Islet of Langerhans (tissue), 1 donor: ENCODE measurements at regions not wholly inside any gene's neighbourhood (a gene's known extent, or its start where the extent isn't known, plus 50 kb on each side); places are given as distances from the start of the nearest gene placed in this dataset.
"Not testable (repeated sequence)": the region's sequence is repeated elsewhere in the genome, so short reads cannot be mapped to it uniquely, and the experiment has no call there.

Experiments
- FAIRE-seq: peaks from one replicate; lab custom pipeline; 2011; peaks lifted over from hg19 to GRCh38; lab: Jason Lieb, UNC

DNA sequence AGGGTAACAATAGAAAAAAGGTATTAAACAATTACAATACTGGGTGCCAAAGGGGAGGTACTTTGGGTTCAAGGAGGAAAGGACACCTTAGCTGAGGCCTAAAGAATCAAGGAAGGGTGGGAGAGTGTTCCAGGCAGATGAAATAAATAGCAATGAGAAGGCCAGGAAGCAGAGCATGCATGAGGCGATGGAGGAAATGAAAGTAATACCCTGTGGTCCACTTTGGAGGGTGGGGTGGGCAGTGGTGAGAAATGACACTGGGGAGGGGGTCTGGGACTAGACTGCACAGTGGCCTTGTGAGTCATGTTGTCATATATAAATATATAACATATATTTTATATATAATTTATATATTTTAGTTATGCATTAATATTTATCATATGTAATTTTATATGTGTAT is 55.9 kb downstream of the BHLHE40 start:
- no peak for FAIRE-seq

DNA sequence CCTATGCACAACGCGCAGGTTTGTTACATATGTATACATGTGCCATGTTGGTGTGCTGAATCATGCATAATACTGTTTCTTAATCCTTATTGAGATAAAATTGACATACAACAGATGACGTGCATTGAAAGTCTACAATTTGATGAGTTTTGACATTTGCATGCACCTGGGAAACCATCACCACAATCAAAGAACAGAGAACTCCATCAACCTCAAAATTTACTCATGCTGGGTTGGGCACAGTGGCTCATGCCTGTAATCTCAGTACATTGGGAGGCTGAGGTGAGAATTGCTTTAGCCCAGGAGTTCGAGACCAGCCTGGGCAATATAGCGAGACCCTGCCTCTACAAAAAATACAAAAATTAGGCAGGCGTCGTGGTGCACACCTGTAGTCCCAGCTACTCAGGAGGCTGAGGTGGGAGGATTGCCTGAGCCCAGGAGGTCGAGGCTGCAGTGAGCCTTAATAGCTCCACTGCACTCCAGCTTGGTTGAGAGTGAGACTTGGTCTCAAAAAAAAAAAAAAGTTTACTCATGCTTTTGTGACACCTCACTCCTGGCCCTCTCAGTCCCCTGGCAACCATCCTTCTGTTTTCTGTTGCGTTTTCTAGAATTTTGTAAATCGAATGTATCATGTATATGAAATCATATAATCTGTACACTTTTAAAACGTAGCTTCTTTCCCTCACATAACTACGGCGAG is 56.6 kb downstream of the BHLHE40 start:
- no peak for FAIRE-seq

DNA sequence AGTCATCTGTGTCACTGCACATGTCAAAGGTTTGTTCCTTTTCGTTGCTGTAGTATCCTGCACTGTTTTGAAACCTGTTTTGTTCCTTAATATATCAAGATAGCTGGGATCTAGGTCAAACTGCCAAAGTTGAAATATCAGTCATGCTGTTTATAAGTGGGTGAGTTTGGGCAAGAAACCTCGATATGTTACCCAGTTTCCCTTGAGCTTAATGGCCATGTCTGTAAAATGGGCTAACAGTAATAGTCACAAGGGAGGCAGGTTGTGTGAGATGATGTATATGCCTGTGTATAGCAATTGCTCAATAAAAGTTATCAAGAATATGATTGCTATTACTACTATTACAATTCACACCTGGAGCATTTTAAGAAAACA is 57.1 kb downstream of the BHLHE40 start:
- FAIRE-seq = no peak

DNA sequence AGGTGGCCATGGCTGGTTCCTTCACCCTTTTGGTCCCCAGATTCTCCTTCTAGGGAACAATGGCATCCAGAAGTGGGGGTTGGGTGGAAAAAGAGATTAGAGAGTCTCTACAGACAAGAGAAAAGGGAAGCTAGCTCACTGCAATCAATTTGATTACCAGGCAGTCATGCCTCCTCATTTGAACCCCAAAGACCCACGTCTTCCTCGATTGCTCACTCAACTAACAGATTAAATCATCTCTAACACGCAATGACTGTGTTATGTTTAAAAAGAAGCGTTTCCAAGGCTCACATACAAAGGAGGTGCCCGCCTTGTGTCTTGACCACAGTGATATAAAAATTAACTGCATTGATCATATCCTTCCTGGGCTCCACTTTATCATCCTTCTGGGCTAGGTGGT is 57.6 kb downstream of the BHLHE40 start:
- FAIRE-seq = no peak

DNA sequence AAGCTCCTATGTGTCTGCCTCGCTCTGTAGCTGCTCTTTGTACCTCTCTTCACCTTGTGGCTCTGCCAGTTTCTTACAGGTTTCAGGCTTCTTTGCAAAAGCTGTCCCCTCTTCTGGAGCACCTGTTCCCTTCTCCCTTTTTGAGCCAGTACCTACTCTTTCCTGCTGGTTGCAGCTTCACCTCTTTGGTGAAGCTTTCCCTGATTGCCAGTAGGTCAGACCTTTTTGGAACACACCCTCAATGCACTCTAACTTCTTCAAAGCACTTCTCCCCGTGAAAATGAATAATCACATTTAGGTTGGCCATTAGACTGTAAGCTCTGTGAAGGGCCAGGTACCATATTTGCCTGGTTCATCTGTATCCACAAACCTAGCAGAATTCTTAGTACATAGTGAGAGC is 60.3 kb downstream of the BHLHE40 start:
- no peak for FAIRE-seq

DNA sequence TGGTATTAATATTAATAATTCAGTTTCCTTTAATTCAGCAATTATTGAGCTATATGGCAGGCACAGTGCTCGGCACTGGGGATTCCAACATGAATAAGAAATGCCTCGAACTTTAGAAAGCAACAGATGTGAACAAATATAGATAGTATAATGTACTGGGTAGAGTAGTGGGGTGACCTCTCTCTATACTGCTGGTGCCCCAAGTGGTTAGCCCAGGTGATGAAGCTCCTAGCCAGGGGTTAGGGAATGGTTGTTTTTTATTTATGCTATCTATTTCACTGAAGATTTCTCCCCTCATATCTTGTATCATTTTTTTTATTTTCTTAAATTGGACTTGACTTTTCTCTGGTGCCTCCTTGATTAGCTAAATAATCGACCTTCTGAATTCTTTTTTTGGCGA is 62.1 kb downstream of the BHLHE40 start:
- FAIRE-seq = no peak

DNA sequence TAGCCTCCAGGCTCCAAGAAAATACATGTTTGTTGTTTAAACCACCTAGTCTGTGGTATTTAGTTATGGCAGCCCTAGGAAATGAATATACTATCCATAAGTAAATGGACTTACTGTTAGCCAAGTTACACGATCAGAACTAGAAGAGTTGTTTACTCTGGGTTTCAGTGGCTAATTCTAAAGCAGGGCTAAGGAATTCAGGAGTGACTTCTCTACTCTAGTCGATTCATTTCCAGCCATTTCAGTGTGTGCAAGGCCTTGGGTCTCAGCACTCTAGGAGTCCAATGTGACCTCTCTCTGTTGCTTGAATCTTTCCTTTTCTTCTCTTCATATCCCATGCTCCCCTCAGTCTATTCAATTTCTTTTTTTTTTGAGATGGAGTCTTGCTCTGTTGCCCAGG is 66.7 kb downstream of the BHLHE40 start:
- no peak for FAIRE-seq

DNA sequence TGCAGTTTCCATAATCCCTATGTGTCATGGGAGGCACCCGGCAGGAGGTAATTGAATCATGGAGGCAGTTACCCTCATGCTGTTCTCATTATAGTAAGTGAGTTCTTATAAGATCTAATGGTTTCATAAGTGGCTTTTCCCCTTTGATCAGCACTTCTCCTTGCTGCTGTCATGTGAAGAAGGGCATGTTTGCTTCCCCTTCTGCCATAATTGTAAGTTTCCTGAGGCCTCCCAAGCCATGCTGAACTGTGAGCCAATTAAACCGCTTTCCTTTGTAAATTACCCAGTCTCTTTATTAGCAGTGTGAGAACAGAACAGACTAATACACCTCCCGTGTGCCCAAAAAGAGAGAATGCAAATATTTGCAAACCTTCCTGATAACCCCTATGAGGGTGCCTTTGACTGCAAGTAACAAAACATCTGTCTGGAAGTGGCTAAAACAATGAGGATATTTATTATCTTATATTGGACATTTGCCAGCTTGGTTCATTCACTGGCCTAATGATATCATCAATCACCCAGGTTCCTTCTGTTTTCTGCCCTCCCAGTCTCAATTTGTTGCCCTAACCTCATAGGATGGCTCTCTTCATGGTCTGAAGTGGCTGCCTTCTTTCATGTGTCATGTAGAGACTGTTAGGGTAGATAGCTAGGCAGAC is 68.7 kb downstream of the BHLHE40 start:
- FAIRE-seq = no peak

DNA sequence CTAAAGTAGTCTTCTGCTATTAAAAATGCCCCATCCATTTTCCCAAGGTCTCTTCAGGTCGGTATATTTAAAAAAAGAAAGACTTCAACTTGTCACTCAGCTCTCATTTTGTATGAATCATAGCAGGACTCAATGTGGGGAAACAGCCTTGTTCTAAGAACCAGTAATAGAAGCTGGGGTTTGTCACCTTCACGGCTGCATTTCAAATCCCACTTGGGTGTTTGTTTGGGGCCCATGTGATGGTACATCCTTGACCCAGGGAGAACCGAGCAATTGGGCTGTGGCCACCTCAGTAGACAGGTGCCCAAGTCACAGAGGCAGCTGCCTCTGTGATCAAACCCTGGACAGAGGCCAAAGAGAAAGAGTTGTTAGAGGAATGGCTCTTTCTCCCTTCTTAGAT is 70.3 kb upstream of the ARL8B start:
- FAIRE-seq = no peak

DNA sequence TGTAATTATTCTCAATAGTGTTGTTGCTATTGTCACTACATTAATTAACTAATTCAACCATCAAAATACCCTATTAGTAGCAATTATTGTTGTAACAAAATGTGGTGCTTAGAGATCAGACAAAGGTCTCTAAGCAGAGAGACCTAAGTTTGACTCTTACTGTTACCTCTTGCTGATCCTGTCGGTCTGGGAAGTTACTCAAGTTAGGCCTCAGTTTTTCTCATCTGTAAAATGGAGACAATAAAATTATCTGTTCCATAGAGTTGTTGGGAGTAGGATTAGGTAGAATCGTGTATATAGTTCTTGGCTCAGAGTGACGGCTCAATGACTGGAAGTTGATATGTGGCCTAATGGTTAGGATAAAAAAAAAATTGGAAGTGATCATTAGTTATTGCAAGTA is 69.8 kb upstream of the ARL8B start:
- no peak for FAIRE-seq

DNA sequence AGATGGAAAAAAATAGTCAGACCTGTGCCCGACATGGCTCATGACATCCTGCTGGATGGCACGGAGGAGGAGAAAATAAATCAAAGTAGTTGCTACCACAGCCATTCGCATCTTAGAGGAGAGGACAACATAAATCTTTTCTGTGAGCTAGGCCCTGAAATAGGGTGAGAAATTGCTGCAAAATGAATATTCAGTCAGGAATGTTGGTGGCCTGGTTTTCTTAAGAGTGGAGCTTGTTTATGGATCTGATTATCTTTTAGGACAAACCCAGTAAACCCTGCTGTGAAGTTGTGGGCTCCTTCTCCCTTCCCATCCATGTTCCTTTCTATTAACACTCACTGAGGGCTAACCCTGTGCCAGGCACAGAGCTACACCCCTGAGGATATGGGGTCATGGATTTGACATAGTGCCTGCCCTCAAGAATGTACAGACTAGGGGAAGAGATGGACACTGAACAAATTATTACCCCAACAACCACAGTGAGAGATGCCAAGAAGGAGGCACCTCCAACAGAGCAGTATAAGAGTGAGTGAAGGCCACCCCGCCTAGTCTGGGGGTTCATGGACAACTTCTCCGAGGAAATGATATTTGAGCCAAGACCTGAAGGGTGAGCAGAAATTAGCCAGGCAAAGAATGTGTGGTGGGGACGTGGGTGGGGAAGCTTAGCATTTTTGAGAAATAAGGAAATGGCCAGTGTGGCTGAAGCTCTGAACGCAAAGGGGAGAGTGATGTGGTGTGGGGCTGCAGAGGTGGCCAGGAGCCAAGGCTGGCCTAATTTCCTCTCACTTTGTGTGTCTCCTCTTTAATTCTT is 68.9 kb upstream of the ARL8B start:
- no peak for FAIRE-seq

DNA sequence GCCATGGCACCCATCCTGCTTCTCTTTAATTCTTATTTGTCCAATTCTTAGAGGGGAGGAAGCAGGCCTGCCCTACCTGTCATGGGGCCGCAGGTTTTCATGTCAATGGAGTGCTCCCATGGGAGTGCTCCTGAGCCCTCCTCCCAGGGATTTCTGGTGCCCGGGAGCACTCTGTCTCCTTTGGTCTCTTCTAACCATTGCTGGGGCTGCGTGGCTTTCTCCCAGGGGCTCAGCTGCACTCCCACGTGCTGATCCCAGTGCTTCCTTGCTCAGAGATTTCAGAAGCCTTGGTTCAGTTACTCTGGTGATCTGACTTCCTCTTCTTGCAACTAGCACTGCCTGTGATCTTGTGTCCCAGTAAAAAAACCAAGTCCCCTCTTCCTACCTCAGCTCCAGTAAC is 68.0 kb upstream of the ARL8B start:
- FAIRE-seq = no peak

DNA sequence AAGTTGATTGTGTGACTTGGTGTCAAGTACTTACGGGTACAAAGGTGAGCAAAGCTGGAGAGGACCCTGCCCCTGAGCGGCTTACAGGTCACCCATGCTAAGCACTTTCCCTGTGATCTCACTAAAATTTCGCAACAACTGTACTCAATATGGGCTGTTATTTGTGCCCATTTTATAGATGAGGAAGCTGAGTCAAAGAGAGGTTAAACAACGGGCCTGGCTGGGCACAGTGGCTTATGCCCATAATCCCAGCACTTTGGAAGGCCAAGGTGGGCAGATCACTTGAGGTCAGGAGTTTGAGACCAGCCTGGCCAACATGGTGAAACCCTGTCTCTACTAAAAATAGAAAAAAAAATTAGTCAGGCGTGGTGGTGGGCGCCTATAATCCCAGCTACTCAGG is 67.5 kb upstream of the ARL8B start:
- not testable (repeated sequence) for FAIRE-seq

DNA sequence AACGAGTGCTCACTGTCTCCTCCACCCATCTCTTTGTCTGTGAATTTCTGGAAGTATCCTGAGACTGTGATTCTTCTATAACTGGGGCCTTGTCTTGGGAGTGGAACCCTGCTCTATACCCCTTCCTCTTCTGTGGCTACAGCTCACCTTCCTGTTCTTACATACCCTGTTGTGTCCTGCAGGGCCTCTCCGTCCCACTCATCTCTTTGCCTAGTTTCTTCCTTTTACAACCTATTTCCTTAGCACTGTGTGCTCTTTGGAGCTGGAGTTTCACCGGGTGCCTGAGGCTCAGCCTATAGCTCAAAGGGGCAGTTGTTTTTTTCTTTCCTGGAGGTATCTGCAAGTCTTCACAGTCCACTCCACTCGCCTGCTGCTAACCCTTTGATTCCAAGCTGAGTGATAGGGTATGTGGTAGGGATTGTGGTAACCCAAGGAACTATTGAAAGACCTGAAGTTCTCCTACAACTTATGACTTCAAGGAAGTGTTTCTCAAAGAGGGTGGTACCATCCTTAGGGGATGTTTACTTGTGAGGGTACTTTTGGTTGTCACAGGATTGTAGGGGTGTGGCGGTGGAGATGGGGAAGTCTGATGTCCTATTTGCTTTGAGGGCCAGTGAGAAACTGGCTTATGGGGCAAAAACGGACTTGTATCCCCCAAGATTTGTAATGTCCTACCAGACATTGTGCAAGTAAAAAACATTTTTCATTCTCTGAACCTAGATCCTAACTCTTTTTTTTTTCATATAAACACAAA is 66.6 kb upstream of the ARL8B start:
- no peak for FAIRE-seq

DNA sequence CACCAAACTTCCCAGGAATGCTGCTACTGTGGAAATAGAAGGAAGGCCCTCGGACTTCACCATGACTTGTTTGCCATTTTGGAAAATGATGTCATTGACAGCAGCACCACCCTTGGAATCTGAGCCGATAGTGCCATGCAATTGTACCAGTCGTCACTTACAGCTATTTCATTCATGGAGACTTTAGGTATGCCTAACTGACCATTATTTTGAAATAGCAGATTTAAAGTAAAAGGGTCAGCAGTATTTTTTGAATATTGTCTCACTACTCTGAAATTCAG is 66.0 kb upstream of the ARL8B start:
- no peak for FAIRE-seq

DNA sequence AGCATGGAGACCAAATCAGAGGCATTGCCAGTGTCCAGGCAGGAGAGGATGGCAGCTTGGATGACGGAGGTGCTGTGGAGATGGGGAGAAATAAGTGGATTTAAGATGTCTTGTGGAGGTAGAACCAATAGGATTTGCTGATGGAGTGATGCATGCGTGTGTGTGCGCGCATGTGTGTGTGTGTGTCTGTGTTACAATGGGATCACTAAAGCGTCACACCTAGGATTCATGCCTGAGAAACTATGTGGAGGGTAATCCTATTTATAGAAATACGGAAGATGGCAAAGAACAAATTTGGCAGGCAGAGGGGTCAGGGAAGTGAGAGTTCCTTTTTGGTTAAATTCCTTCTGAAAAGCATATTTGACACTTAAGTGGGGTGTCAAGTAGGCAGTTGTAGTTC is 64.8 kb upstream of the ARL8B start:
- no peak for FAIRE-seq

DNA sequence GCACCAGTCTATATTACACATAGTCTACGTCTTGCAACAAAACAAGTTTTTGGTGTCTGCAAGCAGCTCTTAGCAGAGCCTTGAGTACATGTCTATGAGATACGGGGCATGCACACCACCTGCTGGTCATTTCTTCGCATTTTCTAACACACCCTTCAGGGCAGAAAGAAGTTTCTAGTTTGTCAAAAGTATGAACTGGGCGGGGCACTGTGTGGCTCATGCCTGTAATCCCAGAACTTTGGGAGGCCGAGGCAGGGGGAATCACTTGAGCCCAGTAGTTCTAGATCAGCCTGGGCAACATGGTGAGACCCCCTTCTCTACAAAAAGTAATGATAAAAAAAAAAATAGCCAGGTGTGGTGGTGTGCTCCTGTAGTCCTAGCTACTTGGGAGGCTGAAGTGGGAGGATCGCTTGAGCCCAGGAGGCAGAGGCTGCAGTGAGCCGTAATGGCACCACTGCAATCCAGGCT is 64.2 kb upstream of the ARL8B start:
- peak; percentile 60 for FAIRE-seq

DNA sequence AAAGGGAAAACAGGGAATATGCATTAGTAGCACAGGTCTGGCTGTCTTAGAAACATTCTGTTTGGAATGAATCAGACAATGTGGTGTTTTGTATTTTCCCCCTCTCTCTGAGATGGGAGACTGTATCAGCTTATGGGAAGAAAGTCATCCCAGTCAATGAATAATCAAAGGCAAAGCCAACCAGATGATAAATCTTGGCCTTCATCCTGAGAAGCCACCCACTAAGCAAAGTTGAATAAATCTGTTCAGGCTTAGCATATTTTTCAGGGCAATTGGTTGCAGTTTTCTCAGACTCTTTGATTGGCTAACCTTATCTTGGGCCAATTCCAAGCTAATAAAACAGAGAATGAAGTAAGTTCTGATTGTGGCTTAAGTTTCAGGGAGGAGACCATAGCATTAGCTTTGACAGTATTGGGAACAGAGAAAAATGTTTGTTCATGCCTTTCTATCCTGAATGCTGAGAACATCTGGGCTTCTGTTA is 63.6 kb upstream of the ARL8B start:
- no peak for FAIRE-seq

DNA sequence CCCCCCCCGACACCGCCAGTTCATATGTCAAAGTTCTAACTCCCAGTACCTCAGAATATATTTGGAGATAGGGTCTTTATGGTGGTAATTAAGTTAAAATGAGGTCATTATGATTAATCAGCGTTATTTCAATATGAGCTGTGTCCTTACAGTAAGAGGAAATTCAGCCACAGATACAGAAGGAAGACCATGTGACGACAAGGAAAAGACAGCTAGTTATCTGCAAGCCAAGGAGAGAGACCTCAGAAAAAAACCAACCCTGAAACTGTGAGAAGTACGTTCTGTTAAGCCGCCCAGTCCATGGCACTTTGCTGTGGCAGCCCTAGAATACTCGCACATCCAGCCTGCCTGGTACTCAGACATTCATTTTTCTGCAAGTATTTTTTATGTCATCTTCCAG is 62.3 kb upstream of the ARL8B start:
- FAIRE-seq = no peak

DNA sequence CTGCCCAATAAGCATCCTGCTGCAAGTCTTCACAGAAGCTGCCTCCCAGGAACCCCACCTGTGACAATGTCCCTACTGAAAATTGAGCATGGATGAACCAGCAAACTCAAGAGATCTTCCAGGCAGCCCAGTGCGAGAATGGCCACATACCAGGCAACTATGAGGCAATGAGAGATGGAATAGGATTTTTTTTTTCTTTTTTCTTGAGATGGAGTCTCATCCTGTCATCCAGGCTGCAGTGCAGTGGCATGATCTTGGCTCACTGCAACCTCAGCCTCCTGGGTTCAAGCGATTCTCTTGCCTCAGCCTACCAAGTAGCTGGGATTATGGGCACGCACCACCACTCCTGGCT is 60.9 kb upstream of the ARL8B start:
- FAIRE-seq = no peak

DNA sequence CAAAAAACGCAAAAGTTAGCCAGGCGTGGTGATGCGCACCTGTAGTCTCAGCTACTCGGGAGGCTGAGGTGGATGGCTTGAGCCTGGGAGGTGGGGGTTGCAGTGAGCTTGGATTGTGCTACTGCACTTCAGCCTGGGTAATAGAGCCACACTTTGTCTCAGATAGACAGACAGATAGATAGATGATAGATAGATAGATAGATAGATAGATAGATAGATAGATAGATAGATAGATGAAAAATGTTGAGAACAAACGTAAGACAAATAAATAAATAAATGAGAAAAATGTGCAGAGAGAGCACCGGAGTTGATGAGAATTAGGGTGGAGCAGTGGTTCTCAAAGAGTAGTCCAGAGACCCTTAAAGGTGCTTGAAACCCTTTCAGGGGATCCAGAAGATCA is 58.4 kb upstream of the ARL8B start:
- FAIRE-seq = no peak

DNA sequence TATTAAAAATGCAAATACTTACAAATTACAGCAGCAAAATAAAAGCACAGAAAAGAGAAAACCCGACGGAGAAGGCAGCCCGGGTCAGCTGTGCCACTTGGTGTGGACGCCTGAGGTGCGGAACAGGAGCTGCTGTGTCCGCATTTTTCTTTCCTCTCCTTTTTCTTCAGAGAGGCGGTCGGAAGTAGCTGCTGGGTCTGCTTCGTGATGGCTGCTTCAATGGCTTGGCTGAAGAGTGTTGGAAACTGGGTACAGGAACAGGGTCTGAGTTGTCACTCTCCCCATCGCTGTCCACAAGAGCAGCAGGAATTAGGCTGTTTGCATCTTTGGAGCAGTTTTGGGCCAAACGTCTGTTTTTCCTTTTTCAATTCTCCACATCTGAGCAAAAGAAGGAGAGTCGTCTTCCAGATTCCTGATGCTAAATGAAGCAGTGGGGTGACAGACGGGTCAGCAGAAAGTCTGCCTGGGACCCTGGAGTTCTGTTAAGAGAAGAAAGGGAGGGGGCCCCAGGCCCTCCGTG is 53.5 kb upstream of the ARL8B start:
- no peak for FAIRE-seq

DNA sequence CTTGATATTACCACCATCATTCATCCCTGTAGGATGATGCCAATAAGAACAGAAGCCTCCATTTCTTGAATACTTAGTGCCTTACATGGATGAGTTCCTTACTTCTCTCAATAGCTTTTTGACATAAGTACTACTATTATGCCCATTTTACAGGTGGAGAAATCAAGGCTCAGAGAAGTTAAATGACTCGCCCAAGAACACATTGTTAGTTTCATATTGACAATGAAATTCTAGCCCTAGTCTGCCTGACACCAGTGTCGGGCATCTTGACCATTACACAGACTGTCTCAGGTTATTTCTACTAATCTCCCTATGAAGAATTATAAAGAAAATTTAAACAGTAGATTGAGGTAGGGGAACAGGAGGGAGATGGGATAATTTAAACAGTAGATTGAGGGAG is 52.5 kb upstream of the ARL8B start:
- FAIRE-seq = no peak
